Thoracic aorta (tissue), 2 donors: ENCODE measurements at regions not wholly inside any gene's neighbourhood (a gene's known extent, or its start where the extent isn't known, plus 50 kb on each side); places are given as distances from the start of the nearest gene placed in this dataset.

Experiments
- ATAC-seq: fragments of 150-250 bp; one replicate; pipeline ENCODE4 v1.8.0; 2017; ENCODE audit warnings: low read depth; ENCODE audit not compliant: insufficient number of reproducible peaks, low FRiP score
- DNase-seq: peaks from one replicate; pipeline ENCODE4 v3.0.0-alpha.2; 2020; ENCODE audit warnings: low spot score
- H3K27ac ChIP-seq, 2 donors: fragments of 200-600 bp; sonication (generic); 1 replicate in 1 of 2; 2 replicates in 1 of 2; pipeline ENCODE4 v1.5.1; 2016; ENCODE audit warnings: mild to moderate bottlenecking in 2 of 2, moderate library complexity in 2 of 2
- H3K27me3 ChIP-seq: fragments of 200-600 bp; sonication (generic); replicated peaks from 2 replicates; pipeline ENCODE4 v1.6.0; 2016; ENCODE audit warnings: mild to moderate bottlenecking; ENCODE audit not compliant: insufficient read depth
- H3K36me3 ChIP-seq: fragments of 200-600 bp; sonication (generic); one replicate; pipeline ENCODE4 v1.5.1; 2016
- H3K4me1 ChIP-seq, 2 donors: fragments of 200-600 bp; sonication (generic); 1 replicate in 1 of 2; 2 replicates in 1 of 2; pipeline versions ENCODE4 v1.5.1 to v1.6.0; 2016; ENCODE audit warnings: low read depth in 2 of 2, mild to moderate bottlenecking in 1 of 2; ENCODE audit not compliant: control insufficient read depth in 1 of 2
- H3K4me3 ChIP-seq: fragments of 200-600 bp; sonication (generic); 2 replicates; pipeline ENCODE4 v1.5.1; 2016; ENCODE audit warnings: mild to moderate bottlenecking
- H3K9me3 ChIP-seq: fragments of 200-600 bp; sonication (generic); 2 replicates; pipeline ENCODE4 v1.5.1; 2016
- TF ChIP-seq, protein P1 (sequence below): fragments of 200-600 bp; sonication (generic); IDR thresholded peaks from one replicate; pipeline ENCODE4 v1.5.1; 2019; ENCODE audit warnings: antibody characterized with exemption

- no peak for ATAC-seq
These were observed 137.9 kb upstream of the KCNG1 start for GRCh38 chr20:51160821-51161220.

GRCh38 chr20:51159981-51160380 lies 137.1 kb upstream of the KCNG1 start:
- Histone ChIP-seq H3K4me3 (no peak overlapping the region), H3K27me3 (no peaks in the 10 kb centered on the region), H3K9me3 (no peaks in the 10 kb centered on the region), H3K36me3 (no peaks in the 10 kb centered on the region), H3K27ac (no peak overlapping the region), H3K4me1 (no peaks in the 10 kb centered on the region)
- ATAC-seq = no peak
- DNase-seq = no peak
- TF ChIP-seq, protein P1, sequence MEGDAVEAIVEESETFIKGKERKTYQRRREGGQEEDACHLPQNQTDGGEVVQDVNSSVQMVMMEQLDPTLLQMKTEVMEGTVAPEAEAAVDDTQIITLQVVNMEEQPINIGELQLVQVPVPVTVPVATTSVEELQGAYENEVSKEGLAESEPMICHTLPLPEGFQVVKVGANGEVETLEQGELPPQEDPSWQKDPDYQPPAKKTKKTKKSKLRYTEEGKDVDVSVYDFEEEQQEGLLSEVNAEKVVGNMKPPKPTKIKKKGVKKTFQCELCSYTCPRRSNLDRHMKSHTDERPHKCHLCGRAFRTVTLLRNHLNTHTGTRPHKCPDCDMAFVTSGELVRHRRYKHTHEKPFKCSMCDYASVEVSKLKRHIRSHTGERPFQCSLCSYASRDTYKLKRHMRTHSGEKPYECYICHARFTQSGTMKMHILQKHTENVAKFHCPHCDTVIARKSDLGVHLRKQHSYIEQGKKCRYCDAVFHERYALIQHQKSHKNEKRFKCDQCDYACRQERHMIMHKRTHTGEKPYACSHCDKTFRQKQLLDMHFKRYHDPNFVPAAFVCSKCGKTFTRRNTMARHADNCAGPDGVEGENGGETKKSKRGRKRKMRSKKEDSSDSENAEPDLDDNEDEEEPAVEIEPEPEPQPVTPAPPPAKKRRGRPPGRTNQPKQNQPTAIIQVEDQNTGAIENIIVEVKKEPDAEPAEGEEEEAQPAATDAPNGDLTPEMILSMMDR = no peak

More at GRCh38 chr20:51160821-51161220, 137.9 kb upstream of the KCNG1 start:
- no peak overlapping the region for H3K4me3 ChIP-seq
- TF ChIP-seq, protein P1 = no peak
- no peak for DNase-seq
- no peaks in the 10 kb centered on the region for H3K4me1 ChIP-seq
- H3K36me3 ChIP-seq = no peaks in the 10 kb centered on the region
- no peaks in the 10 kb centered on the region for H3K9me3 ChIP-seq
- H3K27me3 ChIP-seq = no peaks in the 10 kb centered on the region
- H3K27ac ChIP-seq = no peak overlapping the region

GRCh38 chr20:51159303-51159702 lies 136.4 kb upstream of the KCNG1 start:
- Histone ChIP-seq H3K4me1 (no peaks in the 10 kb centered on the region), H3K27me3 (no peaks in the 10 kb centered on the region), H3K36me3 (no peaks in the 10 kb centered on the region), H3K27ac (no peak overlapping the region), H3K9me3 (no peaks in the 10 kb centered on the region), H3K4me3 (no peak overlapping the region)
- ATAC-seq = no peak
- TF ChIP-seq, protein P1 = no peak
- no peak for DNase-seq

DNA sequence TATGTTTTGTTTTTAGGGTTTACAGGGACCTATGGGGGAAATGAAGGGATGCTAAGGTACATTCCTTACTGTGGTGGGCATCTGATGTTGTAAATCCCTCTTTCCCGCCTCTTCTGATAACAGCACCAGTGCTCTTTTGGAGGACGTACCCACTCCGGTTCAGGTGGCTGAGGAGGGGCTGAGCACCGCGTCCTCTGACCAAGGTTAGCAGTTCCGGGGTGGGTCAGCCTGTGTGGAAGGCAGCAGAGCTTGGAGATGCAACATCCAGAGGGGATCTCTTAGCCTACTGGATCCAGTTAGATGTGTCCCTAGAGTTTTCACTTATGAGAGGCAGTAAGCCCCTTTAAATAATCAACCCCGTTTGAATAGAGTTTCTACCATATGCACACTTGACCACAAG lies 135.3 kb upstream of the KCNG1 start:
- Histone ChIP-seq H3K27ac (no peak overlapping the region), H3K4me3 (no peak overlapping the region), H3K4me1 (no peaks in the 10 kb centered on the region), H3K9me3 (no peaks in the 10 kb centered on the region), H3K27me3 (no peaks in the 10 kb centered on the region), H3K36me3 (no peaks in the 10 kb centered on the region)
- DNase-seq = no peak
- ATAC-seq = no peak
- TF ChIP-seq, protein P1 = no peak

DNA sequence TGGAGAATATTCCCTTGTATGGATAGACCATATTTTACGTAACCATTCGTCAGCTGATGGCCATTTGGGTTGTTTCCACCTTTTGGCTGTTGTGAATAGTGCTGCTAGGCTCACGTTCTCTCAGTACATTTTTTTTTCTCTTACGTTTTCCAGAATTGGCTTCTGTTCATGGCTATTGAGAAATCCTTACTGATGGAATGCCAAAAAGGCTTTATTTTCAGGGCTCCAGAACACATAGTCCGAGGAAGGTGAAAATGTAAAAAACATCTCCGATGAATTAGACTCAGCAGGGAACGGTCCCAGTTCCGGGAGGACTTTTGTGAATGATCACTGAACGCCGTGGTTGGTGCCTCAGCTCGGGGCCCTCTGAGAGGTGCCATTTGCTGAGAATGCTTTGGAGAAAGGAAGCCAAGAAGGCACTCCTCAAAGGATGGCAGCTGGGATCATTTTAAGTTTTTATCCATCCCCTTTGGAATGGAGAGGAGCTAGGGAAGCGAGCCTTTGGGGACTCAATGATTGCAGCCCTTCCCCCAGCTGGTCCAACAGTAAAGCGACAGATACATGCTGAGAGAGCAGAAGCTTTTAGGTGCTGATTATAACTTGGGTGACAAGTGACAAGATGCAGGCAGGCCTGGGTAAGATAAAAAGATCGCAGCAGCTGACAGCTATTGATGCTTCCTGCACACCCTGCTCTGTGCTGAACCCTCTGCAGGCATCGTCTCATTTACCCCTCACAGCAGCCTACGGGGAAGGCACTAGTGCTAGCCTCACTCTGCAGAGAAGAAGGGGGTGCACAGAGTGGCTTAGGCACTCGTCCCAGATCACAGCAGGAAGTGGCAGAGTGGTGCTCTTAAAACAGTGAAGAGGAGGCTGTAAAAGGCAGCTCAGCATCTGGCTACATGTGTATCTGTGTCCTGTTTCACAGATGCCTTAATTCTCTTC lies 133.4 kb upstream of the KCNG1 start:
- H3K27ac ChIP-seq = no peak overlapping the region
- ATAC-seq (no peak), DNase-seq (no peak)
- H3K36me3 ChIP-seq = no peaks in the 10 kb centered on the region
- no peaks in the 10 kb centered on the region for H3K9me3 ChIP-seq
- H3K4me3 ChIP-seq = peak overlapping the region; percentile 5
- TF ChIP-seq, protein P1 = no peak
- no peaks in the 10 kb centered on the region for H3K4me1 ChIP-seq
- no peaks in the 10 kb centered on the region for H3K27me3 ChIP-seq
